Mucosa of descending colon (tissue), 3 donors: ENCODE measurements at regions not wholly inside any gene's neighbourhood (a gene's known extent, or its start where the extent isn't known, plus 50 kb on each side); places are given as distances from the start of the nearest gene placed in this dataset.

Experiments used
- ATAC-seq: fragments of 200-7000 bp; cut with Tn5 transposase; one replicate; pipeline ENCODE4 v1.9.1; 2020; ENCODE audit warnings: mild to moderate bottlenecking, moderate library complexity
- DNase-seq, 3 donors: peaks; one replicate each; pipeline ENCODE4 v3.0.0-alpha.2; 2020
- H3K36me3 ChIP-seq: fragments of 200-600 bp; one replicate; pipeline ENCODE4 v1.8.0; 2021; ENCODE audit warnings: low read depth, mild to moderate bottlenecking
- H3K4me1 ChIP-seq: fragments of 200-600 bp; one replicate; pipeline ENCODE4 v1.8.0; 2021; ENCODE audit warnings: low read depth, mild to moderate bottlenecking
- H3K4me3 ChIP-seq: fragments of 200-600 bp; one replicate; pipeline ENCODE4 v1.8.0; 2021; ENCODE audit warnings: mild to moderate bottlenecking
- H3K9me3 ChIP-seq: fragments of 200-600 bp; one replicate; pipeline ENCODE4 v1.8.0; 2021; ENCODE audit warnings: mild to moderate bottlenecking
- CTCF ChIP-seq: fragments of 200-600 bp; IDR thresholded peaks from one replicate; pipeline ENCODE4 v1.8.0; 2022; ENCODE audit warnings: antibody characterized with exemption, mild to moderate bottlenecking
- intact Hi-C, 2 donors: fragments of 100-400 bp; cut with DNase I in 1 of 2; cut with micrococcal nuclease in 1 of 2; formaldehyde crosslinking; loops; one replicate each; pipeline versions ENCODE4 v1.11.0 to v1.11.1; 2022; cut with DNase I, micrococcal nuclease
- donor health status: DM: no; HTN: no; CAD: no; lungs with moderate emphysema.
- donor health status: DM: no; HTN: no; CAD: no.
- donor health status: DM: no; HTN: yes; CAD: no.

- intact Hi-C loops = no loop called here
- H3K9me3 ChIP-seq = no peaks in the 10 kb centered on the region
- ATAC-seq (no peak), DNase-seq (no peak)
- H3K36me3 ChIP-seq = no peaks in the 10 kb centered on the region
- TF ChIP-seq CTCF = no peak
- peaks cover 9% of the 10 kb centered on the region for H3K4me1 ChIP-seq
- no peak overlapping the region for H3K4me3 ChIP-seq
Measured at GRCh38 chr21:31554511-31555022, 104.9 kb upstream of the SOD1 start.

GRCh38 chr21:31553926-31554325 lies 105.6 kb upstream of the SOD1 start:
- no peak for TF ChIP-seq CTCF
- no peak overlapping the region for H3K4me3 ChIP-seq
- H3K4me1 ChIP-seq = peaks cover 7% of the 10 kb centered on the region
- H3K9me3 ChIP-seq = no peaks in the 10 kb centered on the region
- intact Hi-C loops = no loop called here
- H3K36me3 ChIP-seq = no peaks in the 10 kb centered on the region
- no peak for DNase-seq
- no peak for ATAC-seq

GRCh38 chr21:31553461-31553860 lies 106.0 kb upstream of the SOD1 start:
- DNase-seq = no peak

GRCh38 chr21:31552826-31553225 lies 106.7 kb upstream of the SOD1 start:
- no peak for DNase-seq
- TF ChIP-seq CTCF = no peak
- H3K4me3 ChIP-seq = no peak overlapping the region
- intact Hi-C loops = no loop called here
- no peak for ATAC-seq
- peaks cover 2% of the 10 kb centered on the region for H3K4me1 ChIP-seq
- no peaks in the 10 kb centered on the region for H3K9me3 ChIP-seq
- H3K36me3 ChIP-seq = no peaks in the 10 kb centered on the region

More at GRCh38 chr21:31553461-31553860, 106.0 kb upstream of the SOD1 start:
- Histone ChIP-seq H3K9me3 (no peaks in the 10 kb centered on the region), H3K36me3 (no peaks in the 10 kb centered on the region), H3K4me1 (peaks cover 7% of the 10 kb centered on the region), H3K4me3 (no peak overlapping the region)
- intact Hi-C loops = no loop called here
- no peak for TF ChIP-seq CTCF
- ATAC-seq = no peak

GRCh38 chr21:31550070-31550469 lies 109.4 kb upstream of the SOD1 start:
- Histone ChIP-seq H3K9me3 (no peaks in the 10 kb centered on the region), H3K36me3 (no peaks in the 10 kb centered on the region)
- no peak for ATAC-seq

More at GRCh38 chr21:31550070-31550469, 109.4 kb upstream of the SOD1 start:
- Histone ChIP-seq H3K4me3 (no peak overlapping the region), H3K4me1 (no peaks in the 10 kb centered on the region)
- intact Hi-C loops = no loop called here
- no peak for DNase-seq
- TF ChIP-seq CTCF = no peak
